MM.1S (cell line): ENCODE measurements at regions not wholly inside any gene's neighbourhood (a gene's known extent, or its start where the extent isn't known, plus 50 kb on each side); places are given as distances from the start of the nearest gene placed in this dataset.

Experiments used
- DNase-seq: peaks from one replicate; pipeline ENCODE4 v3.0.0-alpha.2; 2015
- H2AFZ ChIP-seq: fragments of 300-600 bp; sonication (generic); 2 replicates; pipeline ENCODE4 v1.6.0; 2016; ENCODE audit warnings: antibody characterized with exemption, low read length
- H3F3A ChIP-seq: fragments of 300-600 bp; sonication (generic); 2 replicates; pipeline ENCODE4 v1.6.1; 2016; ENCODE audit warnings: mild to moderate bottlenecking, antibody characterized with exemption, low read length, moderate library complexity, mixed read lengths; ENCODE audit not compliant: insufficient read depth
- H3K27ac ChIP-seq: fragments of 300-600 bp; sonication (generic); 2 replicates; pipeline ENCODE4 v1.5.1; 2016; ENCODE audit warnings: mild to moderate bottlenecking, low read length
- H3K27me3 ChIP-seq: fragments of 300-600 bp; sonication (generic); replicated peaks from 2 replicates; pipeline ENCODE4 v1.6.0; 2016; ENCODE audit warnings: low read length; ENCODE audit not compliant: insufficient read depth
- H3K36me3 ChIP-seq: fragments of 300-600 bp; sonication (generic); replicated peaks from 2 replicates; pipeline ENCODE4 v1.6.1; 2016; ENCODE audit warnings: mild to moderate bottlenecking, low read length, mixed read lengths; ENCODE audit not compliant: insufficient read depth
- H3K4me1 ChIP-seq: fragments of 300-600 bp; sonication (generic); 2 replicates; pipeline ENCODE4 v1.6.1; 2016; ENCODE audit warnings: low read length, mixed read lengths
- H3K4me2 ChIP-seq: fragments of 300-600 bp; sonication (generic); 2 replicates; pipeline ENCODE4 v1.6.0; 2016; ENCODE audit warnings: low read depth, low read length
- H3K4me3 ChIP-seq: fragments of 300-600 bp; sonication (generic); 2 replicates; pipeline ENCODE4 v1.5.1; 2016; ENCODE audit warnings: low read length, mixed read lengths
- H3K79me2 ChIP-seq: fragments of 300-600 bp; sonication (generic); 2 replicates; pipeline ENCODE4 v1.6.1; 2016; ENCODE audit warnings: mixed run types, low read length, mixed read lengths
- H3K9ac ChIP-seq: fragments of 300-600 bp; sonication (generic); 2 replicates; pipeline ENCODE4 v1.6.1; 2016; ENCODE audit warnings: low read length, mixed read lengths
- H3K9me2 ChIP-seq: fragments of 300-600 bp; sonication (generic); replicated peaks from 2 replicates; pipeline ENCODE4 v1.6.1; 2016; ENCODE audit warnings: mild to moderate bottlenecking, low read length, mixed read lengths; ENCODE audit not compliant: insufficient read depth
- H3K9me3 ChIP-seq: fragments of 300-600 bp; sonication (generic); replicated peaks from 2 replicates; pipeline ENCODE4 v1.6.1; 2016; ENCODE audit warnings: mild to moderate bottlenecking, low read length, mixed read lengths; ENCODE audit not compliant: insufficient read depth
- H4K20me1 ChIP-seq: fragments of 300-600 bp; sonication (generic); 2 replicates; pipeline ENCODE4 v1.6.1; 2016; ENCODE audit warnings: mild to moderate bottlenecking, low read length, moderate library complexity, mixed read lengths; ENCODE audit not compliant: insufficient read depth
- EZH2 ChIP-seq: fragments of 300-600 bp; sonication (generic); optimal IDR thresholded peaks from 2 replicates; pipeline ENCODE3; 2017; ENCODE audit warnings: low read depth, mild to moderate bottlenecking, antibody characterized with exemption, low read length, mixed read lengths
- EZH2phosphoT487 ChIP-seq: fragments of 300-600 bp; sonication (generic); IDR thresholded peaks from 2 replicates; pipeline ENCODE4 v1.6.1; 2018; ENCODE audit warnings: antibody characterized with exemption, low read length
- TF ChIP-seq, protein P1 (sequence below): fragments of 300-600 bp; sonication (generic); IDR thresholded peaks from 2 replicates; pipeline ENCODE4 v1.5.1; 2016; ENCODE audit warnings: antibody characterized with exemption, low read length, mixed read lengths

GRCh38 chr3:65169961-65170360 is 482.2 kb upstream of the ADAMTS9 start:
- no peak for DNase-seq
- no peak overlapping the region for H3K4me2 ChIP-seq

GRCh38 chr3:65168547-65168946 is 480.7 kb upstream of the ADAMTS9 start:
- no peak for DNase-seq
- Histone ChIP-seq H3K27ac (no peak overlapping the region), H3K27me3 (no peaks in the 10 kb centered on the region), H3K36me3 (no peaks in the 10 kb centered on the region), H3K9ac (no peak overlapping the region), H3K4me2 (no peak overlapping the region), H3F3A (no peaks in the 10 kb centered on the region), H3K4me3 (no peak overlapping the region), H3K9me3 (no peaks in the 10 kb centered on the region), H3K9me2 (no peaks in the 10 kb centered on the region), H2AFZ (no peak overlapping the region), H3K79me2 (no peaks in the 10 kb centered on the region), H4K20me1 (no peaks in the 10 kb centered on the region), H3K4me1 (no peaks in the 10 kb centered on the region)
- TF ChIP-seq, protein P1, sequence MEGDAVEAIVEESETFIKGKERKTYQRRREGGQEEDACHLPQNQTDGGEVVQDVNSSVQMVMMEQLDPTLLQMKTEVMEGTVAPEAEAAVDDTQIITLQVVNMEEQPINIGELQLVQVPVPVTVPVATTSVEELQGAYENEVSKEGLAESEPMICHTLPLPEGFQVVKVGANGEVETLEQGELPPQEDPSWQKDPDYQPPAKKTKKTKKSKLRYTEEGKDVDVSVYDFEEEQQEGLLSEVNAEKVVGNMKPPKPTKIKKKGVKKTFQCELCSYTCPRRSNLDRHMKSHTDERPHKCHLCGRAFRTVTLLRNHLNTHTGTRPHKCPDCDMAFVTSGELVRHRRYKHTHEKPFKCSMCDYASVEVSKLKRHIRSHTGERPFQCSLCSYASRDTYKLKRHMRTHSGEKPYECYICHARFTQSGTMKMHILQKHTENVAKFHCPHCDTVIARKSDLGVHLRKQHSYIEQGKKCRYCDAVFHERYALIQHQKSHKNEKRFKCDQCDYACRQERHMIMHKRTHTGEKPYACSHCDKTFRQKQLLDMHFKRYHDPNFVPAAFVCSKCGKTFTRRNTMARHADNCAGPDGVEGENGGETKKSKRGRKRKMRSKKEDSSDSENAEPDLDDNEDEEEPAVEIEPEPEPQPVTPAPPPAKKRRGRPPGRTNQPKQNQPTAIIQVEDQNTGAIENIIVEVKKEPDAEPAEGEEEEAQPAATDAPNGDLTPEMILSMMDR = no peak
- no peak for TF ChIP-seq EZH2phosphoT487
- no peak for TF ChIP-seq EZH2

More at GRCh38 chr3:65169961-65170360, 482.2 kb upstream of the ADAMTS9 start:
- no peak for TF ChIP-seq EZH2
- TF ChIP-seq EZH2phosphoT487 = no peak
- TF ChIP-seq, protein P1 = no peak
- H3K79me2 ChIP-seq = no peaks in the 10 kb centered on the region
- H3K4me3 ChIP-seq = no peak overlapping the region
- H3K9me3 ChIP-seq = no peaks in the 10 kb centered on the region
- H2AFZ ChIP-seq = no peak overlapping the region
- H3K9me2 ChIP-seq = no peaks in the 10 kb centered on the region
- H3K9ac ChIP-seq = no peak overlapping the region
- no peaks in the 10 kb centered on the region for H3K27me3 ChIP-seq
- no peaks in the 10 kb centered on the region for H4K20me1 ChIP-seq
- H3K4me1 ChIP-seq = no peaks in the 10 kb centered on the region
- no peaks in the 10 kb centered on the region for H3K36me3 ChIP-seq
- H3K27ac ChIP-seq = no peak overlapping the region
- no peaks in the 10 kb centered on the region for H3F3A ChIP-seq

DNA sequence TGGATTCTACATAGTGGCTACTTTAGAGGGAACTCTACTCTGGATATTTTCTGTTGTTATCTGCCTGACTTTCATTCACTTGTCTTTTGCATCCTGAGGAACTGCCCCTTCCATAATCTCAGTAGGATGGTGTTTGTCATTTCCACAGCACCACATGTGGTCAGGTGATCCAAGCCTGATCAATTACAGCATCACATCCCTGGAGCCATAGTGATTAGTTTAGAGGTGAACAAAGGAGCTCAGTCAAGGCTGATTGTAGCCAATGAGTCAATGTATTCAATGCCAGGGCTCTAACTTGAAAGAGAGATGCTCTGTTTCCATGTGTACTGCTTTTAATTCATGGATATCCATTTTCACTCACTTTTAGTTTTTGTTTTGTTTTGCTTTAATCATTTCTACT is 478.7 kb upstream of the ADAMTS9 start:
- Histone ChIP-seq H3K27me3 (no peaks in the 10 kb centered on the region), H3K27ac (no peak overlapping the region), H3F3A (no peaks in the 10 kb centered on the region), H3K9me2 (no peaks in the 10 kb centered on the region), H3K9ac (no peak overlapping the region), H3K79me2 (no peaks in the 10 kb centered on the region), H4K20me1 (no peaks in the 10 kb centered on the region), H2AFZ (no peak overlapping the region), H3K4me2 (no peak overlapping the region), H3K4me1 (no peaks in the 10 kb centered on the region), H3K36me3 (no peaks in the 10 kb centered on the region), H3K9me3 (no peaks in the 10 kb centered on the region), H3K4me3 (no peak overlapping the region)
- no peak for TF ChIP-seq EZH2
- no peak for DNase-seq

DNA sequence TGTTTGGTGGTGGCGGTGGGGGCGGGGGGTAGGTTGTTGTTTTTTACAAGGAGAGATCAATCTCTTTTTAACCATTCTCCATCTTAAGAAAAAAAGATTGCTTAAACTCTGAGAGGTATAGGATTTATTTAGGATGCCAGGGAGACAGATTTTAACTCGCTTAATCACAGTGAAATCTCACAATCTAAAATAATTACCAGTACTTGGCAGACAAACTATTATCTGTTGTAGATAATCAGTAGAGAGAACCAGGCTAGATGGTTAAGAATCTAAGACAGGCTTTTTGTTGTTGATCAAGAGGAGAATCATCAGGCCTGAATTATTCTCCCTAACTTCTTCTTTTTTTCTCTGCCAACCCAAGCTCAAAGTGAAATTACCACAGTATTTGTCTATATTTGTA is 470.2 kb upstream of the ADAMTS9 start:
- H3K4me1 ChIP-seq = no peaks in the 10 kb centered on the region
- H2AFZ ChIP-seq = no peak overlapping the region
- H3K36me3 ChIP-seq = no peaks in the 10 kb centered on the region
- no peaks in the 10 kb centered on the region for H3K9me3 ChIP-seq
- no peak overlapping the region for H3K9ac ChIP-seq
- H3K27ac ChIP-seq = no peak overlapping the region
- DNase-seq = no peak
- no peak overlapping the region for H3K4me2 ChIP-seq
- no peaks in the 10 kb centered on the region for H3K27me3 ChIP-seq
- no peak overlapping the region for H3K4me3 ChIP-seq
- no peaks in the 10 kb centered on the region for H3K9me2 ChIP-seq
- no peaks in the 10 kb centered on the region for H3F3A ChIP-seq
- TF ChIP-seq EZH2 (no peak), EZH2phosphoT487 (no peak)
- TF ChIP-seq, protein P1 = no peak
- H3K79me2 ChIP-seq = no peaks in the 10 kb centered on the region
- no peaks in the 10 kb centered on the region for H4K20me1 ChIP-seq
